BJ (cell line): ENCODE measurements at regions not wholly inside any gene's neighbourhood (a gene's known extent, or its start where the extent isn't known, plus 50 kb on each side); places are given as distances from the start of the nearest gene placed in this dataset.
"Not testable (repeated sequence)": the region's sequence is repeated elsewhere in the genome, so short reads cannot be mapped to it uniquely, and the experiment has no call there.

Source experiments
- CTCF ChIA-PET: fragments of 350-600 bp; formaldehyde crosslinking; extraction: SDS; loops from one replicate; lab custom pipeline; 2021; ENCODE audit warnings: antibody characterized with exemption, inconsistent platforms; lab: Yijun Ruan, JAX
- POLR2A ChIA-PET: fragments of 300-600 bp; sonication (Branson Sonifier 250); formaldehyde crosslinking; extraction: SDS; loops from one replicate; lab custom pipeline; 2021; ENCODE audit warnings: antibody characterized with exemption; lab: Charles Lee
- DNase-seq: peaks from one replicate; pipeline ENCODE4 v3.0.0-alpha.2; 2011; ENCODE audit warnings: low read depth
- H3K27me3 ChIP-seq: 2 replicates; pipeline ENCODE4 v1.6.0; 2011; ENCODE audit warnings: low read length; ENCODE audit not compliant: control insufficient read depth, insufficient read depth
- H3K36me3 ChIP-seq: 2 replicates; pipeline ENCODE4 v1.5.1; 2011; ENCODE audit warnings: low read length; ENCODE audit not compliant: control insufficient read depth, insufficient read depth
- H3K4me3 ChIP-seq: 2 replicates; pipeline ENCODE4 v1.5.1; 2011; ENCODE audit warnings: low read depth, mild to moderate bottlenecking, control low read depth, low read length
- TF ChIP-seq, protein P1 (sequence below): IDR thresholded peaks from 2 replicates; pipeline ENCODE4 v1.5.1; 2011; ENCODE audit warnings: low read depth, mild to moderate bottlenecking, control low read depth, inconsistent platforms, low read length, moderate library complexity; ENCODE audit not compliant: insufficient read depth

- ChIA-PET POLR2A (no interaction called here), CTCF (no interaction called here)
- no peak for DNase-seq
- no peaks in the 10 kb centered on the region for H3K27me3 ChIP-seq
- no peak overlapping the region for H3K4me3 ChIP-seq
- TF ChIP-seq, protein P1, sequence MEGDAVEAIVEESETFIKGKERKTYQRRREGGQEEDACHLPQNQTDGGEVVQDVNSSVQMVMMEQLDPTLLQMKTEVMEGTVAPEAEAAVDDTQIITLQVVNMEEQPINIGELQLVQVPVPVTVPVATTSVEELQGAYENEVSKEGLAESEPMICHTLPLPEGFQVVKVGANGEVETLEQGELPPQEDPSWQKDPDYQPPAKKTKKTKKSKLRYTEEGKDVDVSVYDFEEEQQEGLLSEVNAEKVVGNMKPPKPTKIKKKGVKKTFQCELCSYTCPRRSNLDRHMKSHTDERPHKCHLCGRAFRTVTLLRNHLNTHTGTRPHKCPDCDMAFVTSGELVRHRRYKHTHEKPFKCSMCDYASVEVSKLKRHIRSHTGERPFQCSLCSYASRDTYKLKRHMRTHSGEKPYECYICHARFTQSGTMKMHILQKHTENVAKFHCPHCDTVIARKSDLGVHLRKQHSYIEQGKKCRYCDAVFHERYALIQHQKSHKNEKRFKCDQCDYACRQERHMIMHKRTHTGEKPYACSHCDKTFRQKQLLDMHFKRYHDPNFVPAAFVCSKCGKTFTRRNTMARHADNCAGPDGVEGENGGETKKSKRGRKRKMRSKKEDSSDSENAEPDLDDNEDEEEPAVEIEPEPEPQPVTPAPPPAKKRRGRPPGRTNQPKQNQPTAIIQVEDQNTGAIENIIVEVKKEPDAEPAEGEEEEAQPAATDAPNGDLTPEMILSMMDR: no peak
- no peaks in the 10 kb centered on the region for H3K36me3 ChIP-seq
These were observed 1148.0 kb upstream of the DIAPH2 start for GRCh38 chrX:95536661-95537060.

DNA sequence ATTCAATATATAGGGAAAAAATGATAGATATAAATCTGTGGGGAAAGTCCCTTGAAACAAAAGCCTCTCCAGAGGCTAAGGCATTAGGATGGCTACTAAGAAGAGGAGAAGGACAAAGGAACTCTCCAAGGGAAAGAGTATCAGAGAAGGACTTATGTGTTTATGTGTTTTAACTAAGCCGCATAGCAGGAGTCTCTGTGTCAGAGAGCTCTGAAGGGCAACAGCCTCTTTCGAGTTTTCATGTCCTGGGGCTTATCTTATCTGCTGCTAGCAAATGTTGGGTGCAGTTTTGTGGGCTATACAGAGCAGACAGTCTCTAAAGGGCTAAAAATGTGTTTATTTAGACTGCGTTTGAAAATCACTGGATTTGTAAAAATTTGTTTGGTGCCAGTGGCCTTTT, 1145.6 kb upstream of the DIAPH2 start:
- POLR2A ChIA-PET: no interaction called here
- TF ChIP-seq, protein P1: no peak
- Histone ChIP-seq H3K27me3 (no peaks in the 10 kb centered on the region), H3K36me3 (no peaks in the 10 kb centered on the region), H3K4me3 (no peak overlapping the region)
- CTCF ChIA-PET: no interaction called here
- no peak for DNase-seq

GRCh38 chrX:95549552-95549951, 1135.1 kb upstream of the DIAPH2 start:
- H3K36me3 ChIP-seq, POLR2A ChIA-PET, CTCF ChIA-PET, DNase-seq, H3K27me3 ChIP-seq, H3K4me3 ChIP-seq: not testable (repeated sequence)

DNA sequence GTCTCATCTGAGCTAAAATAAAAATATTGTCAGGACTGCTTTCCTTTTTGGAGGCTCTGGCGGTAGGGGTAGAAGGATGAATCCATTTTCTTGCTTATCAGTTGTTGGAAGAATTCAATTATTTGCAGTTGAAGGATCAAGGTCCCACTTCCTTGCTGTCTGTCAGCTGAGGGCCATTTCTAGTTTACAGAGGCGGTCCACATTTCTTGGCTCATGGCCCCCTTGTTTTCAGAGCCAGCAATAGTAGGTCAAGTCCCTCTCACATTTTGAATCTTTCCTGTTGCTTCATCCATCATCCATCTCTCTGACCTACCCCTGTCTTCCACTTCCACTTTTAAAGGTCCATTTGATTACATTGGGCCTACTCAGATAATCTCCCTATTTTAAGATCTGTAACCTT, 1099.3 kb upstream of the DIAPH2 start:
- ChIA-PET CTCF (no interaction called here), POLR2A (no interaction called here)

GRCh38 chrX:95612350-95612749, 1072.3 kb upstream of the DIAPH2 start:
- CTCF ChIA-PET: no interaction called here
- TF ChIP-seq, protein P1: no peak
- Histone ChIP-seq H3K4me3 (no peak overlapping the region), H3K36me3 (no peaks in the 10 kb centered on the region), H3K27me3 (no peaks in the 10 kb centered on the region)
- POLR2A ChIA-PET: no interaction called here
- no peak for DNase-seq

More for the DNA sequence above, 1099.3 kb upstream of the DIAPH2 start:
- no peaks in the 10 kb centered on the region for H3K36me3 ChIP-seq
- DNase-seq: no peak
- H3K4me3 ChIP-seq: no peak overlapping the region
- TF ChIP-seq, protein P1: no peak
- H3K27me3 ChIP-seq: no peaks in the 10 kb centered on the region

DNA sequence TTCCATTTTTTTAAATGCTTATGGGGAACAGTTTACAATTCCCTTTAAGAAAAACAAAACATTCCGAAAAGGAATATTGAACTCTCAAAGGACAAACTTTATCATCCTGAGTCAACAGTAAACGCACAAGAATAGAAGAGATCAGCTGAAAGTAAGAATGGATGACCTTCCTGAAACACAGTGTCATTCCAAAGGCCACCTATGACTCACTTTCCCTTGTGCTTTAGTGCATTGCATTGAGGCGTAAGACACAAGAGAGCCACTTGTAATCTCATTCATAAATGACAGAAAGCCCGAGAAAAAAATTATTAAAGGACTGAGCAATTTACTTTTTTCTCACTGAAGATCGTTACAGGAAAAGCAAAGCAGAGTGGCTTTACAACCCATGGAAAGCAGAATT, 1062.4 kb upstream of the DIAPH2 start:
- no peak overlapping the region for H3K4me3 ChIP-seq
- H3K36me3 ChIP-seq: no peaks in the 10 kb centered on the region
- H3K27me3 ChIP-seq: no peaks in the 10 kb centered on the region
- TF ChIP-seq, protein P1: no peak
- POLR2A ChIA-PET: no interaction called here
- DNase-seq: no peak
- CTCF ChIA-PET: no interaction called here
